ENCODE measurements at regions not wholly inside any gene's neighbourhood (a gene's known extent, or its start where the extent isn't known, plus 50 kb on each side); places are given as distances from the start of the nearest gene placed in this dataset.
"Not testable (repeated sequence)": the region's sequence is repeated elsewhere in the genome, so short reads cannot be mapped to it uniquely, and the experiment has no call there.

DNA sequence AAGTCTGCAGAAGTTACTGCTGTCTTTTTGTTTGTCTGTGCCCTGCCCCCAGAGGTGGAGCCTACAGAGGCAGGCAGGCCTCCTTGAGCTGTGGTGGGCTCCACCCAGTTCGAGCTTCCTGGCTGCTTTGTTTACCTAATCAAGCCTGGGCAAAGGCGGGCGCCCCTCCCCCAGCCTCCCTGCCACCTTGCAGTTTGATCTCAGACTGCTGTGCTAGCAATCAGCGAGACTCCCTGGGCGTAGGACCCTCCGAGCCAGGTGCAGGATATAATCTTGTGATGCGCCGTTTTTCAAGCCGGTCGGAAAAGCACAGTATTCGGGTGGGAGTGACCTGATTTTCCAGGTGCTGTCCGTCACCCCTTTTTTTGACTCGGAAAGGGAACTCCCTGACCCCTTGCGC, 75.2 kb downstream of the RPRM start:
- H3K79me2 ChIP-seq (ENCODE audit: insufficient read depth, low read length); intact Hi-C loops (cut with micrococcal nuclease); DNase-seq (ENCODE audit: low read depth, low spot score); CTCF ChIA-PET; BruUV-seq (replicated peaks); POLR2A ChIA-PET; H3K36me3 ChIP-seq (ENCODE audit: control insufficient read depth in 1 of 2, insufficient read depth in 2 of 2, low read length in 2 of 2); RAD21 ChIA-PET (ENCODE audit: low non-redundant PET in 1 of 2, low total read pairs in 2 of 2, uncharacterized antibody in 2 of 2, unreplicated experiment in 2 of 2); H3K9me3 ChIP-seq (ENCODE audit: control insufficient read depth in 1 of 2, insufficient read depth in 1 of 2, low read depth in 1 of 2, low read length in 2 of 2); H3K27me3 ChIP-seq (ENCODE audit: insufficient read depth, low read length); H3K9me2 ChIP-seq (ENCODE audit: insufficient read depth); H2AFZ ChIP-seq (ENCODE audit: low read depth, low read length, poor library complexity, severe bottlenecking); H4K20me1 ChIP-seq (ENCODE audit: insufficient read depth): not testable (repeated sequence)
- H3K27ac ChIP-seq (ENCODE audit: low read depth, low read length) = peak overlapping the region; percentile 56
- H3K4me2 ChIP-seq (ENCODE audit: low read length) = peak overlapping the region; percentile 56
- peaks cover 0 to 12% of the 10 kb centered on the region in 2 experiments; a peak in 3 of 4 replicates for H3K4me1 ChIP-seq (ENCODE audit: control insufficient read depth in 1 of 2, insufficient read depth in 2 of 2, low read length in 2 of 2)
- peak overlapping the region; percentile 67 for H3K9ac ChIP-seq (ENCODE audit: low read length)
- TF ChIP-seq POLR2AphosphoS5 (IDR thresholded peaks at IDR 0.05; ENCODE audit: low read depth, low read length) = 0 out of 2 replicates have a peak, but pooled peaks have one; percentile 30
- 0 out of 2 replicates have a peak, but pooled peaks have one; percentile 22 for ATAC-seq
- H3K4me3 ChIP-seq (replicated peaks in 1 of 2; ENCODE audit: low read depth in 1 of 2, low read length in 2 of 2) = peak overlapping the region; percentile 49 to 61

DNA sequence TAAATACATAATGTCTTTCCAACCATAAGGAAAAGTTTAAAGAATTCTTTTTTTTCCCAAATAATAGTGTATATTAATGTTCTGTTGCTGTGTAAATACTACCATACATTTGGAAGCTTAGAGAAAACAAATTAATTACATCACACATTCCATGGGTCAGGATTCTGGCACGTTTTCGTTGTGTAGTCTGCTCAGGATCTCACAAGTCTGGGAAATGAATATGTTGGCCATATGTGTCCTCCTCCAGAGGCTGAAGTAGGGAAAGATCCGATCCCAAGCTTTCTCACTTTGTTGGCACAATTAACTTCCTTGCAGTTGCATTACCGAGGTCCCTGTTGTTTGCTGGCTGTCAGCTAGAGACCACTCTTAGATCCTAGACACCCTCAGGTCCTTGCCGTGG, 83.9 kb downstream of the RPRM start:
- no peak for TF ChIP-seq EZH2phosphoT487 (IDR thresholded peaks at IDR 0.05; ENCODE audit: borderline replicate concordance)
- no peak for TF ChIP-seq CEBPB (IDR thresholded peaks at IDR 0.05; ENCODE audit: low read depth)
- no peak for TF ChIP-seq SRF (IDR thresholded peaks at IDR 0.05; ENCODE audit: low read depth)
- TF ChIP-seq, protein P1, sequence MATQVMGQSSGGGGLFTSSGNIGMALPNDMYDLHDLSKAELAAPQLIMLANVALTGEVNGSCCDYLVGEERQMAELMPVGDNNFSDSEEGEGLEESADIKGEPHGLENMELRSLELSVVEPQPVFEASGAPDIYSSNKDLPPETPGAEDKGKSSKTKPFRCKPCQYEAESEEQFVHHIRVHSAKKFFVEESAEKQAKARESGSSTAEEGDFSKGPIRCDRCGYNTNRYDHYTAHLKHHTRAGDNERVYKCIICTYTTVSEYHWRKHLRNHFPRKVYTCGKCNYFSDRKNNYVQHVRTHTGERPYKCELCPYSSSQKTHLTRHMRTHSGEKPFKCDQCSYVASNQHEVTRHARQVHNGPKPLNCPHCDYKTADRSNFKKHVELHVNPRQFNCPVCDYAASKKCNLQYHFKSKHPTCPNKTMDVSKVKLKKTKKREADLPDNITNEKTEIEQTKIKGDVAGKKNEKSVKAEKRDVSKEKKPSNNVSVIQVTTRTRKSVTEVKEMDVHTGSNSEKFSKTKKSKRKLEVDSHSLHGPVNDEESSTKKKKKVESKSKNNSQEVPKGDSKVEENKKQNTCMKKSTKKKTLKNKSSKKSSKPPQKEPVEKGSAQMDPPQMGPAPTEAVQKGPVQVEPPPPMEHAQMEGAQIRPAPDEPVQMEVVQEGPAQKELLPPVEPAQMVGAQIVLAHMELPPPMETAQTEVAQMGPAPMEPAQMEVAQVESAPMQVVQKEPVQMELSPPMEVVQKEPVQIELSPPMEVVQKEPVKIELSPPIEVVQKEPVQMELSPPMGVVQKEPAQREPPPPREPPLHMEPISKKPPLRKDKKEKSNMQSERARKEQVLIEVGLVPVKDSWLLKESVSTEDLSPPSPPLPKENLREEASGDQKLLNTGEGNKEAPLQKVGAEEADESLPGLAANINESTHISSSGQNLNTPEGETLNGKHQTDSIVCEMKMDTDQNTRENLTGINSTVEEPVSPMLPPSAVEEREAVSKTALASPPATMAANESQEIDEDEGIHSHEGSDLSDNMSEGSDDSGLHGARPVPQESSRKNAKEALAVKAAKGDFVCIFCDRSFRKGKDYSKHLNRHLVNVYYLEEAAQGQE (IDR thresholded peaks at IDR 0.05; ENCODE audit: low read depth) = no peak
- no peak for TF ChIP-seq EZH2 (IDR thresholded peaks at IDR 0.05)
- TF ChIP-seq, protein P2, sequence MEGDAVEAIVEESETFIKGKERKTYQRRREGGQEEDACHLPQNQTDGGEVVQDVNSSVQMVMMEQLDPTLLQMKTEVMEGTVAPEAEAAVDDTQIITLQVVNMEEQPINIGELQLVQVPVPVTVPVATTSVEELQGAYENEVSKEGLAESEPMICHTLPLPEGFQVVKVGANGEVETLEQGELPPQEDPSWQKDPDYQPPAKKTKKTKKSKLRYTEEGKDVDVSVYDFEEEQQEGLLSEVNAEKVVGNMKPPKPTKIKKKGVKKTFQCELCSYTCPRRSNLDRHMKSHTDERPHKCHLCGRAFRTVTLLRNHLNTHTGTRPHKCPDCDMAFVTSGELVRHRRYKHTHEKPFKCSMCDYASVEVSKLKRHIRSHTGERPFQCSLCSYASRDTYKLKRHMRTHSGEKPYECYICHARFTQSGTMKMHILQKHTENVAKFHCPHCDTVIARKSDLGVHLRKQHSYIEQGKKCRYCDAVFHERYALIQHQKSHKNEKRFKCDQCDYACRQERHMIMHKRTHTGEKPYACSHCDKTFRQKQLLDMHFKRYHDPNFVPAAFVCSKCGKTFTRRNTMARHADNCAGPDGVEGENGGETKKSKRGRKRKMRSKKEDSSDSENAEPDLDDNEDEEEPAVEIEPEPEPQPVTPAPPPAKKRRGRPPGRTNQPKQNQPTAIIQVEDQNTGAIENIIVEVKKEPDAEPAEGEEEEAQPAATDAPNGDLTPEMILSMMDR (IDR thresholded peaks at IDR 0.05 in 2 of 3, conservative IDR thresholded peaks at IDR 0.05 in 1 of 3; ENCODE audit: borderline replicate concordance in 1 of 3, insufficient read depth in 1 of 3, low read depth in 2 of 3, low read length in 2 of 3) = no peak
- TF ChIP-seq ELF1 (IDR thresholded peaks at IDR 0.05; ENCODE audit: borderline replicate concordance, low read depth) = no peak
- no peak overlapping the region for H3K27ac ChIP-seq (ENCODE audit: low read depth, low read length)
- no peaks in the 10 kb centered on the region for H3K27me3 ChIP-seq (ENCODE audit: insufficient read depth, low read length)
- H3K9me2 ChIP-seq (ENCODE audit: insufficient read depth) = no peaks in the 10 kb centered on the region
- no peaks in the 10 kb centered on the region for H4K20me1 ChIP-seq (ENCODE audit: insufficient read depth)
- no peak overlapping the region for H3K4me2 ChIP-seq (ENCODE audit: low read length)
- ChIA-PET POLR2A (no interaction called here), RAD21 (ENCODE audit: low non-redundant PET in 1 of 2, low total read pairs in 2 of 2, uncharacterized antibody in 2 of 2, unreplicated experiment in 2 of 2) (no interaction called here), CTCF (no interaction called here)
- no peaks in the 10 kb centered on the region for H3K79me2 ChIP-seq (ENCODE audit: insufficient read depth, low read length)
- DNase-seq (ENCODE audit: low read depth, low spot score) (no peak), ATAC-seq (no peak)
- H3K9ac ChIP-seq (ENCODE audit: low read length) = no peak overlapping the region
- no peaks in the 10 kb centered on the region for H3K36me3 ChIP-seq (ENCODE audit: control insufficient read depth in 1 of 2, insufficient read depth in 2 of 2, low read length in 2 of 2)
- no peak overlapping the region for H2AFZ ChIP-seq (ENCODE audit: low read depth, low read length, poor library complexity, severe bottlenecking)
- H3K9me3 ChIP-seq (ENCODE audit: control insufficient read depth in 1 of 2, insufficient read depth in 1 of 2, low read depth in 1 of 2, low read length in 2 of 2) = no peaks in the 10 kb centered on the region
- H3K4me3 ChIP-seq (replicated peaks in 1 of 2; ENCODE audit: low read depth in 1 of 2, low read length in 2 of 2) = no peak overlapping the region
- BruUV-seq (replicated peaks) = no TSS peak
- H3K4me1 ChIP-seq (ENCODE audit: control insufficient read depth in 1 of 2, insufficient read depth in 2 of 2, low read length in 2 of 2) = no peaks in the 10 kb centered on the region
- intact Hi-C loops (cut with micrococcal nuclease) = no loop called here

All from HCT116 (cell line).